Caco-2 (cell line): ENCODE measurements at regions not wholly inside any gene's neighbourhood (a gene's known extent, or its start where the extent isn't known, plus 50 kb on each side); places are given as distances from the start of the nearest gene placed in this dataset.

ENCODE experiments used
- BruUV-seq: library from RNA; stranded (reverse); fragments of 400-500 nt; replicated peaks from 2 replicates; lab custom pipeline; 2021; lab: Mats Ljungman, UMichigan
- CTCF ChIA-PET: fragments of 300-600 bp; sonication (Branson Sonifier 250); formaldehyde crosslinking; loops from one replicate; lab custom pipeline; 2022; ENCODE audit warnings: antibody characterized with exemption; lab: Charles Lee
- POLR2A ChIA-PET: fragments of 300-600 bp; sonication (Branson Sonifier 250); formaldehyde crosslinking; loops from one replicate; lab custom pipeline; 2022; ENCODE audit warnings: antibody characterized with exemption; lab: Charles Lee
- DNase-seq, 2 experiments: peaks; one replicate each; pipeline versions ENCODE4 v3.0.0 to v3.0.0-alpha.2; 2020 to 2022
- H3K27me3 ChIP-seq: replicated peaks from 2 replicates; pipeline ENCODE4 v1.6.0; 2011; ENCODE audit warnings: low read length; ENCODE audit not compliant: control insufficient read depth, insufficient read depth
- H3K36me3 ChIP-seq: 2 replicates; pipeline ENCODE4 v1.5.1; 2011; ENCODE audit warnings: low read length; ENCODE audit not compliant: control insufficient read depth, insufficient read depth
- H3K4me1 ChIP-seq: fragments of 250-450 bp; sonication (Bioruptor Pico); 2 replicates; pipeline ENCODE4 v1.5.1; 2020; ENCODE audit warnings: mild to moderate bottlenecking
- H3K4me3 ChIP-seq: 2 replicates; pipeline ENCODE4 v1.5.1; 2011; ENCODE audit warnings: low read depth, mild to moderate bottlenecking, control low read depth, low read length
- H3K9me3 ChIP-seq: fragments of 250-450 bp; sonication (Bioruptor Pico); 2 replicates; pipeline ENCODE4 v1.5.1; 2020; ENCODE audit warnings: mild to moderate bottlenecking, moderate library complexity
- H3K27ac Mint-ChIP-seq: one replicate; pipeline ENCODE4 v1.8.0; 2022; ENCODE audit warnings: mixed read lengths; ENCODE audit not compliant: unreplicated experiment
- H3K27me3 Mint-ChIP-seq: one replicate; pipeline ENCODE4 v1.8.0; 2022; ENCODE audit warnings: mixed read lengths; ENCODE audit not compliant: insufficient read depth, unreplicated experiment
- H3K36me3 Mint-ChIP-seq: one replicate; pipeline ENCODE4 v1.8.0; 2022; ENCODE audit warnings: mild to moderate bottlenecking, mixed read lengths; ENCODE audit not compliant: insufficient read depth, unreplicated experiment
- H3K4me1 Mint-ChIP-seq: one replicate; pipeline ENCODE4 v1.8.0; 2022; ENCODE audit warnings: low read depth, mixed read lengths; ENCODE audit not compliant: unreplicated experiment
- H3K4me3 Mint-ChIP-seq: one replicate; pipeline ENCODE4 v1.8.0; 2022; ENCODE audit warnings: mild to moderate bottlenecking, moderate library complexity, mixed read lengths; ENCODE audit not compliant: unreplicated experiment
- H3K9me3 Mint-ChIP-seq: one replicate; pipeline ENCODE4 v1.8.0; 2022; ENCODE audit warnings: mixed read lengths; ENCODE audit not compliant: unreplicated experiment
- intact Hi-C: fragments of 100-400 bp; cut with micrococcal nuclease; formaldehyde crosslinking; loops from one replicate; pipeline ENCODE4 v1.10.0; 2022; ENCODE audit not compliant: unreplicated experiment
- TF ChIP-seq, protein P1 (sequence below), 2 experiments: fragments of 200-600 bp in 1 of 2; IDR thresholded peaks; 1 replicate in 1 of 2; 2 replicates in 1 of 2; pipeline versions ENCODE4 v1.5.1 to v1.8.0; 2011 to 2022; ENCODE audit warnings: antibody characterized with exemption in 1 of 2, control low read depth in 1 of 2, inconsistent platforms in 1 of 2, low read depth in 1 of 2, low read length in 1 of 2, mild to moderate bottlenecking in 1 of 2, moderate library complexity in 1 of 2; ENCODE audit not compliant: insufficient read depth in 1 of 2, severe bottlenecking in 1 of 2, unreplicated experiment in 1 of 2

GRCh38 chr10:131001438-131001837 lies 310.1 kb downstream of the TCERG1L start:
- CTCF ChIA-PET = no interaction called here
- no peaks in the 10 kb centered on the region for H3K36me3 ChIP-seq
- intact Hi-C loops = no loop called here
- no peaks in the 10 kb centered on the region for H3K36me3 Mint-ChIP-seq
- H3K4me1 Mint-ChIP-seq = no peaks in the 10 kb centered on the region
- H3K9me3 Mint-ChIP-seq = peaks cover 6% of the 10 kb centered on the region
- no TSS peak for BruUV-seq
- H3K4me3 Mint-ChIP-seq = no peak overlapping the region
- no peaks in the 10 kb centered on the region for H3K9me3 ChIP-seq
- no peak overlapping the region for H3K27ac Mint-ChIP-seq
- TF ChIP-seq, protein P1, sequence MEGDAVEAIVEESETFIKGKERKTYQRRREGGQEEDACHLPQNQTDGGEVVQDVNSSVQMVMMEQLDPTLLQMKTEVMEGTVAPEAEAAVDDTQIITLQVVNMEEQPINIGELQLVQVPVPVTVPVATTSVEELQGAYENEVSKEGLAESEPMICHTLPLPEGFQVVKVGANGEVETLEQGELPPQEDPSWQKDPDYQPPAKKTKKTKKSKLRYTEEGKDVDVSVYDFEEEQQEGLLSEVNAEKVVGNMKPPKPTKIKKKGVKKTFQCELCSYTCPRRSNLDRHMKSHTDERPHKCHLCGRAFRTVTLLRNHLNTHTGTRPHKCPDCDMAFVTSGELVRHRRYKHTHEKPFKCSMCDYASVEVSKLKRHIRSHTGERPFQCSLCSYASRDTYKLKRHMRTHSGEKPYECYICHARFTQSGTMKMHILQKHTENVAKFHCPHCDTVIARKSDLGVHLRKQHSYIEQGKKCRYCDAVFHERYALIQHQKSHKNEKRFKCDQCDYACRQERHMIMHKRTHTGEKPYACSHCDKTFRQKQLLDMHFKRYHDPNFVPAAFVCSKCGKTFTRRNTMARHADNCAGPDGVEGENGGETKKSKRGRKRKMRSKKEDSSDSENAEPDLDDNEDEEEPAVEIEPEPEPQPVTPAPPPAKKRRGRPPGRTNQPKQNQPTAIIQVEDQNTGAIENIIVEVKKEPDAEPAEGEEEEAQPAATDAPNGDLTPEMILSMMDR (IDR thresholded peaks at IDR 0.05; ENCODE audit: insufficient read depth in 1 of 2, low read depth in 1 of 2, low read length in 1 of 2, severe bottlenecking in 1 of 2, unreplicated experiment in 1 of 2) = no peak
- peaks cover 7% of the 10 kb centered on the region for H3K27me3 Mint-ChIP-seq
- DNase-seq = no peak
- H3K4me1 ChIP-seq = no peaks in the 10 kb centered on the region
- no peak overlapping the region for H3K4me3 ChIP-seq
- POLR2A ChIA-PET = no interaction called here
- H3K27me3 ChIP-seq = no peaks in the 10 kb centered on the region

GRCh38 chr10:131002031-131002861 lies 309.3 kb downstream of the TCERG1L start:
- DNase-seq = no peak
- intact Hi-C loops = no loop called here
- Mint-ChIP-seq H3K27me3 (peaks cover 3% of the 10 kb centered on the region), H3K4me3 (no peak overlapping the region), H3K27ac (no peak overlapping the region), H3K9me3 (no peaks in the 10 kb centered on the region), H3K4me1 (no peaks in the 10 kb centered on the region), H3K36me3 (no peaks in the 10 kb centered on the region)
- no peaks in the 10 kb centered on the region for H3K27me3 ChIP-seq
- no peaks in the 10 kb centered on the region for H3K36me3 ChIP-seq
- H3K4me3 ChIP-seq = no peak overlapping the region
- TF ChIP-seq, protein P1 (IDR thresholded peaks at IDR 0.05; ENCODE audit: insufficient read depth in 1 of 2, low read depth in 1 of 2, low read length in 1 of 2, severe bottlenecking in 1 of 2, unreplicated experiment in 1 of 2) = no peak
- ChIA-PET POLR2A (no interaction called here), CTCF (no interaction called here)
- no peaks in the 10 kb centered on the region for H3K9me3 ChIP-seq
- H3K4me1 ChIP-seq = no peaks in the 10 kb centered on the region
- BruUV-seq = no TSS peak

- Mint-ChIP-seq H3K9me3 (no peaks in the 10 kb centered on the region), H3K4me1 (no peaks in the 10 kb centered on the region), H3K36me3 (no peaks in the 10 kb centered on the region), H3K27me3 (peaks cover 3% of the 10 kb centered on the region), H3K4me3 (no peak overlapping the region), H3K27ac (no peak overlapping the region)
- ChIA-PET POLR2A (no interaction called here), CTCF (no interaction called here)
- H3K4me1 ChIP-seq = no peaks in the 10 kb centered on the region
- DNase-seq = no peak
- no peaks in the 10 kb centered on the region for H3K27me3 ChIP-seq
- no peaks in the 10 kb centered on the region for H3K36me3 ChIP-seq
- intact Hi-C loops = no loop called here
- TF ChIP-seq, protein P1 (IDR thresholded peaks at IDR 0.05; ENCODE audit: insufficient read depth in 1 of 2, low read depth in 1 of 2, low read length in 1 of 2, severe bottlenecking in 1 of 2, unreplicated experiment in 1 of 2) = no peak
- no TSS peak for BruUV-seq
- H3K4me3 ChIP-seq = no peak overlapping the region
- no peaks in the 10 kb centered on the region for H3K9me3 ChIP-seq
Measured at GRCh38 chr10:131003455-131003854, 308.1 kb downstream of the TCERG1L start.
